ENCODE measurements at regions not wholly inside any gene's neighbourhood (a gene's known extent, or its start where the extent isn't known, plus 50 kb on each side); places are given as distances from the start of the nearest gene placed in this dataset.

DNA sequence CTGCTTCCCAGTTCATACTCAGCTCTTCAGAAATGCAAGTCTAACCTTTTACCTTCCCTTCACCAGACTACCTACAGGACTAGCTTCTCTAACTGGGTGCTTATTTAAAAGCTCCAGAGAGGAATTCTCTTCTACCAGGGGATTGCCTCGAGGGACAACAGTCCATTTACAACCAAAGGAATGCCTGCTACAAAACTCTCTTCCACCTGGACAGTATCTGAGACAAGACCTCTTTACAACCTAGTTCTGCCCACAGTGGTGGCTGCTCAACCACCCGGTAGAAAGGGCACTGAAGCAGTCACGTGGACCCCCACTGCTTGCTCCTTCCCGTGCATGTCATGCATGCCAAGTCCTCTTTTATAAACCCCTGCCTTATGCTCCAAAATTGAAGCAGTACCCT is 158.1 kb upstream of the ANXA10 start:
- Histone ChIP-seq H3K36me3 (ENCODE audit: low read depth) (no peaks in the 10 kb centered on the region), H3K9me3 (no peaks in the 10 kb centered on the region), H3K4me1 (ENCODE audit: low read depth) (no peaks in the 10 kb centered on the region), H3K4me3 (no peak overlapping the region)
- ATAC-seq (no peak), DNase-seq (no peak)
- TF ChIP-seq CTCF (IDR thresholded peaks at IDR 0.05), result no peak
- intact Hi-C loops (cut with DNase I, micrococcal nuclease), result no loop called here

DNA sequence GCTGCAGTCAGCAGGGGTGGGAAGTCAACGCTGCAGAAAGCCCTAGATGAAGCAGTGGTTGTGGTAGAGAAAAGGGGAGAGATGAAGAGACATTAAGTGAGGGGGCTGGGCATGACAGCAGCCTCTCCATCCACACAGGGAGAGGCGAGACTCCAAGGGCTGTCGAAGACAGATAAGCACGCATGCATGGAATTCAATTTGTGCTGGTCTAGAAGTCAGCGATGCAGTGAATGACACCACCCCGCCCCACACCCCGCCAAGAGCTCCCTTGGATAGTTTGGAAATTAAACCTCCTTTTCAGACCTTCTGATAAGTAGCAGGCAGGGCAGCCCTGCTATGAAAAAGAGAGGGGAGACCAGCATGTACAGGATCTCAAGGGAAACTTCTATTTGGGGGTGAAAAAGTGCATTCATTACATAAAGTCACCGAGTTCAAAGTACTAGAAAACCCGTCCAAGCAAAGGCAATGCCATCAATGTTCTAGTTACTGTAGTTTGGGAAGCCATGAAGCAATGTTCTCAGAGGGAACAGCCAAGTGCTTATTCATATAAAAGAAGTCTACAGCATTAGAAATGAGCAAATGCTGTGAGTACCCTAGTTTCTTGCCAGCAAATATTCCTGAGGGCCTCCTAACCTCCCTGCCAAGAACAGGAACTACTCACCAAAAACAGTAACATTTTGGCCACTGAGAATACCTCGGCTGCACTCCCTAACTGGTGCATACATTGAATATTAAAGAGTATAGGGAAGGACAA is 152.3 kb upstream of the ANXA10 start:
- ATAC-seq, result no peak
- no peak for DNase-seq
- intact Hi-C loops (cut with DNase I, micrococcal nuclease), result no loop called here
- H3K4me1 ChIP-seq (ENCODE audit: low read depth), result no peaks in the 10 kb centered on the region
- no peaks in the 10 kb centered on the region for H3K9me3 ChIP-seq
- no peak for TF ChIP-seq CTCF (IDR thresholded peaks at IDR 0.05)
- H3K36me3 ChIP-seq (ENCODE audit: low read depth), result no peaks in the 10 kb centered on the region
- no peak overlapping the region for H3K4me3 ChIP-seq

- ATAC-seq, result no peak
- no peaks in the 10 kb centered on the region for H3K9me3 ChIP-seq
- DNase-seq, result no peak
- no peaks in the 10 kb centered on the region for H3K36me3 ChIP-seq (ENCODE audit: low read depth)
- no peaks in the 10 kb centered on the region for H3K4me1 ChIP-seq (ENCODE audit: low read depth)
- intact Hi-C loops (cut with DNase I, micrococcal nuclease), result no loop called here
- H3K4me3 ChIP-seq, result no peak overlapping the region
- no peak for TF ChIP-seq CTCF (IDR thresholded peaks at IDR 0.05)
Measured at GRCh38 chr4:167943872-167944505, 148.3 kb upstream of the ANXA10 start.

GRCh38 chr4:167944721-167945120 is 147.6 kb upstream of the ANXA10 start:
- DNase-seq, result no peak
- TF ChIP-seq CTCF (IDR thresholded peaks at IDR 0.05), result no peak
- intact Hi-C loops (cut with DNase I, micrococcal nuclease), result no loop called here
- H3K36me3 ChIP-seq (ENCODE audit: low read depth), result no peaks in the 10 kb centered on the region
- no peaks in the 10 kb centered on the region for H3K4me1 ChIP-seq (ENCODE audit: low read depth)
- no peak overlapping the region for H3K4me3 ChIP-seq
- no peak for ATAC-seq
- no peaks in the 10 kb centered on the region for H3K9me3 ChIP-seq

- no peak for DNase-seq
- intact Hi-C loops (cut with DNase I, micrococcal nuclease), result no loop called here
Measured at GRCh38 chr4:167955006-167955405, 137.3 kb upstream of the ANXA10 start.

More at GRCh38 chr4:167955006-167955405, 137.3 kb upstream of the ANXA10 start:
- TF ChIP-seq CTCF (IDR thresholded peaks at IDR 0.05), result no peak
- peaks cover 8% of the 10 kb centered on the region for H3K9me3 ChIP-seq
- ATAC-seq, result no peak
- no peaks in the 10 kb centered on the region for H3K36me3 ChIP-seq (ENCODE audit: low read depth)
- H3K4me3 ChIP-seq, result no peak overlapping the region
- H3K4me1 ChIP-seq (ENCODE audit: low read depth), result no peaks in the 10 kb centered on the region

Data from mucosa of descending colon (tissue), 3 donors.